CD14-positive monocyte (primary cell): ENCODE measurements at regions not wholly inside any gene's neighbourhood (a gene's known extent, or its start where the extent isn't known, plus 50 kb on each side); places are given as distances from the start of the nearest gene placed in this dataset.

Source experiments
- DNase-seq, 3 donors: peaks; one replicate each; pipeline ENCODE4 v3.0.0-alpha.2; 2011 to 2022
- H2AFZ ChIP-seq: 2 replicates; pipeline ENCODE4 v1.6.0; 2012; ENCODE audit warnings: mild to moderate bottlenecking, low read depth, low read length, inconsistent platforms; ENCODE audit not compliant: insufficient read depth, poor library complexity, severe bottlenecking
- H3K27ac ChIP-seq, 2 donors: 1 replicate in 1 of 2; 2 replicates in 1 of 2; pipeline ENCODE4 v1.5.1; 2012 to 2013; ENCODE audit warnings: low read length in 2 of 2, control low read depth in 1 of 2, inconsistent platforms in 1 of 2, low read depth in 1 of 2, mild to moderate bottlenecking in 1 of 2
- H3K27me3 ChIP-seq, 2 donors: one replicate each; pipeline versions ENCODE4 v1.6.0 to v1.6.1; 2011 to 2013; ENCODE audit warnings: low read length in 2 of 2; ENCODE audit not compliant: control insufficient read depth in 2 of 2, insufficient read depth in 2 of 2
- H3K36me3 ChIP-seq, 2 donors: replicated peaks in 1 of 2; 1 replicate in 1 of 2; 2 replicates in 1 of 2; pipeline versions ENCODE4 v1.5.1 to v1.6.1; 2012 to 2013; ENCODE audit warnings: low read length in 2 of 2, control low read depth in 1 of 2, inconsistent platforms in 1 of 2, mild to moderate bottlenecking in 1 of 2; ENCODE audit not compliant: insufficient read depth in 2 of 2, control insufficient read depth in 1 of 2
- H3K4me1 ChIP-seq, 2 donors: 1 replicate in 1 of 2; 2 replicates in 1 of 2; pipeline versions ENCODE4 v1.5.1 to v1.6.1; 2012 to 2013; ENCODE audit warnings: low read length in 2 of 2, control low read depth in 1 of 2, inconsistent platforms in 1 of 2, mild to moderate bottlenecking in 1 of 2, moderate library complexity in 1 of 2; ENCODE audit not compliant: insufficient read depth in 2 of 2, control insufficient read depth in 1 of 2
- H3K4me2 ChIP-seq: replicated peaks from 2 replicates; pipeline ENCODE3; 2012; ENCODE audit warnings: low read length, moderate library complexity, mild to moderate bottlenecking; ENCODE audit not compliant: poor library complexity, severe bottlenecking; ENCODE audit errors: extremely low read depth
- H3K4me3 ChIP-seq, 3 experiments: fragments of 200-600 bp in 1 of 3; sonication (generic) in 1 of 3; replicated peaks in 1 of 3; 1 replicate in 2 of 3; 2 replicates in 1 of 3; pipeline ENCODE4 v1.5.1; 2011 to 2013; ENCODE audit warnings: low read length in 3 of 3, mild to moderate bottlenecking in 3 of 3, control low read depth in 2 of 3, low read depth in 2 of 3, inconsistent platforms in 1 of 3, moderate library complexity in 1 of 3
- H3K79me2 ChIP-seq: 2 replicates; pipeline ENCODE4 v1.6.0; 2012; ENCODE audit warnings: mild to moderate bottlenecking, control low read depth, inconsistent platforms, low read length, moderate library complexity; ENCODE audit not compliant: insufficient read depth
- H3K9ac ChIP-seq: 2 replicates; pipeline ENCODE4 v1.6.0; 2017; ENCODE audit warnings: low read length, mild to moderate bottlenecking; ENCODE audit not compliant: insufficient read depth, poor library complexity, severe bottlenecking
- H3K9me3 ChIP-seq, 2 donors: replicated peaks in 1 of 2; 1 replicate in 1 of 2; 2 replicates in 1 of 2; pipeline versions ENCODE4 v1.5.1 to v1.6.1; 2012 to 2013; ENCODE audit warnings: low read length in 2 of 2, control low read depth in 1 of 2; ENCODE audit not compliant: control insufficient read depth in 1 of 2, insufficient read depth in 1 of 2
- H4K20me1 ChIP-seq: 2 replicates; pipeline ENCODE4 v1.6.0; 2012; ENCODE audit warnings: mild to moderate bottlenecking, low read length, control low read depth, moderate library complexity; ENCODE audit not compliant: insufficient read depth
- H3K27ac Mint-ChIP-seq, 7 donors: one replicate each; pipeline ENCODE4 v1.8.0; 2020; ENCODE audit warnings: mild to moderate bottlenecking in 7 of 7, mixed read lengths in 7 of 7, moderate library complexity in 6 of 7, inconsistent platforms in 2 of 7
- H3K27me3 Mint-ChIP-seq, 3 donors: one replicate each; pipeline ENCODE4 v1.8.0; 2021 to 2022; ENCODE audit warnings: low read depth in 3 of 3, mild to moderate bottlenecking in 3 of 3, mixed read lengths in 3 of 3, moderate library complexity in 3 of 3, inconsistent platforms in 1 of 3
- H3K36me3 Mint-ChIP-seq, 2 donors: one replicate each; pipeline ENCODE4 v1.8.0; 2020; ENCODE audit warnings: mixed read lengths in 2 of 2, inconsistent platforms in 1 of 2, mild to moderate bottlenecking in 1 of 2
- H3K4me1 Mint-ChIP-seq: one replicate; pipeline ENCODE4 v1.8.0; 2020; ENCODE audit warnings: mild to moderate bottlenecking, mixed read lengths
- H3K4me3 Mint-ChIP-seq, 2 donors: one replicate each; pipeline ENCODE4 v1.8.0; 2020; ENCODE audit warnings: mild to moderate bottlenecking in 2 of 2, mixed read lengths in 2 of 2, moderate library complexity in 1 of 2
- H3K9me3 Mint-ChIP-seq, 7 donors: one replicate each; pipeline ENCODE4 v1.8.0; 2020 to 2022; ENCODE audit warnings: mixed read lengths in 7 of 7, mild to moderate bottlenecking in 6 of 7, moderate library complexity in 6 of 7, inconsistent platforms in 2 of 7
- CTCF ChIP-seq: fragments of 200-600 bp; IDR thresholded peaks from one replicate; pipeline ENCODE4 v1.8.0; 2022; ENCODE audit warnings: antibody characterized with exemption, mild to moderate bottlenecking
- WGBS: methylation state at CpG from one replicate; pipeline ENCODE4 v1.1.5; 2013; ENCODE audit warnings: missing lambda C conversion rate; ENCODE audit not compliant: insufficient coverage; 5-methylcytosine and 5-hydroxymethylcytosine counted together
- intact Hi-C, 2 donors: fragments of 100-400 bp; cut with micrococcal nuclease; formaldehyde crosslinking; loops; one replicate each; pipeline versions ENCODE4 v1.15.0 to v1.15.1; 2023

GRCh38 chr5:152332716-152333460, 72.2 kb downstream of the NMUR2 start:
- no peaks in the 10 kb centered on the region for H3K36me3 Mint-ChIP-seq
- no peaks in the 10 kb centered on the region for H3K36me3 ChIP-seq
- no peaks in the 10 kb centered on the region for H4K20me1 ChIP-seq
- peak overlapping the region in 1 of 7 donors; percentile 5 for H3K27ac Mint-ChIP-seq
- intact Hi-C loops, result no loop called here
- H3K79me2 ChIP-seq, result no peaks in the 10 kb centered on the region
- no peak overlapping the region for H3K4me2 ChIP-seq
- peaks cover 0 to 4% (median 0%) of the 10 kb centered on the region in 7 donors for H3K9me3 Mint-ChIP-seq
- H3K27me3 Mint-ChIP-seq, result peaks cover 0 to 1% (median 0%) of the 10 kb centered on the region in 3 donors
- H3K27ac ChIP-seq, result no peak overlapping the region
- H3K9ac ChIP-seq, result no peak overlapping the region
- WGBS, result 82% methylated on average over 3 of the region's 5 CpGs
- TF ChIP-seq CTCF, result no peak
- no peak overlapping the region for H3K4me3 Mint-ChIP-seq
- H3K4me3 ChIP-seq, result no peak overlapping the region
- H3K27me3 ChIP-seq, result no peaks in the 10 kb centered on the region
- no peaks in the 10 kb centered on the region for H3K4me1 ChIP-seq
- no peak overlapping the region for H2AFZ ChIP-seq
- H3K4me1 Mint-ChIP-seq, result no peaks in the 10 kb centered on the region
- no peak for DNase-seq
- no peaks in the 10 kb centered on the region for H3K9me3 ChIP-seq

GRCh38 chr5:152331718-152332117, 73.4 kb downstream of the NMUR2 start:
- Mint-ChIP-seq H3K4me3 (no peak overlapping the region), H3K4me1 (no peaks in the 10 kb centered on the region), H3K27ac (no peak overlapping the region), H3K9me3 (peaks cover 0 to 4% (median 0%) of the 10 kb centered on the region in 7 donors), H3K27me3 (peaks cover 0 to 1% (median 0%) of the 10 kb centered on the region in 3 donors), H3K36me3 (no peaks in the 10 kb centered on the region)
- Histone ChIP-seq H3K27me3 (no peaks in the 10 kb centered on the region), H3K27ac (no peak overlapping the region), H4K20me1 (no peaks in the 10 kb centered on the region), H3K4me3 (no peak overlapping the region), H3K79me2 (no peaks in the 10 kb centered on the region), H3K36me3 (no peaks in the 10 kb centered on the region), H3K4me1 (no peaks in the 10 kb centered on the region), H2AFZ (no peak overlapping the region), H3K9ac (no peak overlapping the region), H3K4me2 (no peak overlapping the region), H3K9me3 (no peaks in the 10 kb centered on the region)
- intact Hi-C loops, result no loop called here
- no peak for DNase-seq
- TF ChIP-seq CTCF, result no peak
- WGBS, result 0% methylated on average over 1 of the region's 2 CpGs
